Kidney epithelial cell (primary cell): ENCODE measurements at regions not wholly inside any gene's neighbourhood (a gene's known extent, or its start where the extent isn't known, plus 50 kb on each side); places are given as distances from the start of the nearest gene placed in this dataset.

Experiments
- DNase-seq: peaks from one replicate; pipeline ENCODE4 v3.0.0-alpha.2; 2010; ENCODE audit warnings: low read depth
- H3K27me3 ChIP-seq: 2 replicates; pipeline ENCODE4 v1.6.0; 2011; ENCODE audit warnings: low read length; ENCODE audit not compliant: control insufficient read depth, insufficient read depth
- H3K36me3 ChIP-seq: 2 replicates; pipeline ENCODE4 v1.5.1; 2011; ENCODE audit warnings: low read length; ENCODE audit not compliant: control insufficient read depth, insufficient read depth
- H3K4me3 ChIP-seq: 2 replicates; pipeline ENCODE4 v1.5.1; 2011; ENCODE audit warnings: low read depth, mild to moderate bottlenecking, control low read depth, low read length
- CTCF ChIP-seq: IDR thresholded peaks from 2 replicates; pipeline ENCODE4 v1.5.1; 2011; ENCODE audit warnings: mild to moderate bottlenecking, moderate library complexity, low read length, control low read depth, inconsistent platforms; ENCODE audit not compliant: insufficient read depth, poor library complexity, severe bottlenecking

- DNase-seq: no peak
- H3K36me3 ChIP-seq: no peaks in the 10 kb centered on the region
- peak; percentile 60 for TF ChIP-seq CTCF
- no peak overlapping the region for H3K4me3 ChIP-seq
- H3K27me3 ChIP-seq: no peaks in the 10 kb centered on the region
These were observed 199.1 kb upstream of the ZPLD1 start for GRCh38 chr3:102235679-102236078.

GRCh38 chr3:102237181-102237580 is 197.6 kb upstream of the ZPLD1 start:
- H3K36me3 ChIP-seq: no peaks in the 10 kb centered on the region
- TF ChIP-seq CTCF: no peak

DNA sequence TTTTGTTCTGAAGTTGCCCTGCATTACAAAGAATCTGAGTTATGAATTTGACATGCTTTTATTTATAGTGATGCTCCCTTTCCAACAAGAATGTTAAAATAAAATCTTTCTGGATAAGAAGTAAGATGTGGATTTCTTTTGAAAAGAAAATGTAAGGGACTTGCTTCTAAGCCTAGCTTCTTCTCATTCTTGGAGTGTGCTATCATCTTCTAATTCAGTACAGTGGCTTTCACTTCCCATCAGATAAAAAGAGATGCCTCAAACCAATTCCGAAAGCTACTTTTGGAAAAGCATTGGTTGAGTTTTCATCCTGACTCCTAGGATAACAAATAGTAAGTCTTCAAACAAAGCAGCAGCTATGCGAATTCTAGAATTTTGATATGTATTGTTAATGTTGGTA is 197.0 kb upstream of the ZPLD1 start:
- Histone ChIP-seq H3K27me3 (no peaks in the 10 kb centered on the region), H3K4me3 (no peak overlapping the region), H3K36me3 (no peaks in the 10 kb centered on the region)
- DNase-seq: no peak
- no peak for TF ChIP-seq CTCF

More at GRCh38 chr3:102237181-102237580, 197.6 kb upstream of the ZPLD1 start:
- no peaks in the 10 kb centered on the region for H3K27me3 ChIP-seq
- no peak overlapping the region for H3K4me3 ChIP-seq
- no peak for DNase-seq

- no peak overlapping the region for H3K4me3 ChIP-seq
- H3K27me3 ChIP-seq: no peaks in the 10 kb centered on the region
- DNase-seq: no peak
- no peak for TF ChIP-seq CTCF
- H3K36me3 ChIP-seq: no peaks in the 10 kb centered on the region
These were observed 196.5 kb upstream of the ZPLD1 start for GRCh38 chr3:102238362-102238761.

DNA sequence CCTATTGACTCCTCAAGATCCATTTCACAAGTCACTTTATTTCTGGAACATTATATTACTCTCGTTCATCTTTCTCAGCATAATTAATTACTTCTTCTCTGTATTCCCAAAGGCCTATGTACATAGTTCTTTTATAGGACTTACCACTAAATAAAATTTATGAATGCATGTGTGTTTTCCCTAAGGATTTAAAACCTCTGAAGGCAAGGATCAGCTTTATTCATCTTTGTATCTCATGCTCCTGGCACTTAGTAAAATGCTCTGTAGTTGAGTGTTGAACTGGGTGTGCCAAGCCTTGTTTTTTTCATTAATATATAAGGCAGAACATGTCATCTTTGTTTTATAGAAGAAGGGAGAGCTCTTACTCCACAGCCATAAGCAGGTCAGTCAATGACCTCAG is 194.1 kb upstream of the ZPLD1 start:
- Histone ChIP-seq H3K27me3 (no peaks in the 10 kb centered on the region), H3K4me3 (no peak overlapping the region), H3K36me3 (no peaks in the 10 kb centered on the region)
- no peak for TF ChIP-seq CTCF
- DNase-seq: no peak

GRCh38 chr3:102248981-102249705 is 185.7 kb upstream of the ZPLD1 start:
- no peak for TF ChIP-seq CTCF
- Histone ChIP-seq H3K27me3 (no peaks in the 10 kb centered on the region), H3K36me3 (no peaks in the 10 kb centered on the region), H3K4me3 (no peak overlapping the region)
- DNase-seq: no peak
